ENCODE measurements at regions not wholly inside any gene's neighbourhood (a gene's known extent, or its start where the extent isn't known, plus 50 kb on each side); places are given as distances from the start of the nearest gene placed in this dataset.
A peak's percentile ranks its signal among the peaks of the same experiment; 100 is the strongest.

- H3K4me3 ChIP-seq = no peak overlapping the region
- ATAC-seq = no peak
- H2AFZ ChIP-seq = peak overlapping the region; percentile 57; the same call in 1 of the 2 replicates
- no peak for DNase-seq (ENCODE audit: low spot score)
- Mint-ChIP-seq H3K4me3 (no peak overlapping the region), H3K27me3 (ENCODE audit: insufficient read depth, low read depth, poor library complexity) (peaks cover 4% of the 10 kb centered on the region), H3K9me3 (no peaks in the 10 kb centered on the region; the same call in 2 of the 3 replicates), H3K4me1 (peaks cover 9% of the 10 kb centered on the region; the same call in 2 of the 3 replicates), H3K27ac (peak overlapping the region; percentile 25), H3K36me3 (ENCODE audit: low read depth) (no peaks in the 10 kb centered on the region)
- no peak for TF ChIP-seq ZNF462 (CRISPR knock-in tag; IDR thresholded peaks at IDR 0.05)
- no peak for TF ChIP-seq CREB1 (CRISPR knock-in tag; IDR thresholded peaks at IDR 0.05; ENCODE audit: low read depth)
- H3K79me2 ChIP-seq (replicated peaks; ENCODE audit: insufficient read depth) = no peaks in the 10 kb centered on the region
- no peaks in the 10 kb centered on the region for H4K20me1 ChIP-seq (replicated peaks; ENCODE audit: insufficient read depth)
- H3F3A ChIP-seq (replicated peaks; ENCODE audit: low read depth) = no peaks in the 10 kb centered on the region
- H3K4me2 ChIP-seq = no peak overlapping the region
- H3K27ac ChIP-seq (ENCODE audit: low read depth) = no peak overlapping the region
- peaks cover 5% of the 10 kb centered on the region; the same call in 1 of the 2 replicates for H3K4me1 ChIP-seq (ENCODE audit: insufficient read depth)
- no peaks in the 10 kb centered on the region for H3K36me3 ChIP-seq (ENCODE audit: insufficient read depth)
- no peaks in the 10 kb centered on the region for H3K27me3 ChIP-seq (ENCODE audit: insufficient read depth)
- no peaks in the 10 kb centered on the region for H3K9me2 ChIP-seq (ENCODE audit: insufficient read depth)
These were observed 68.1 kb upstream of the RBMS1 start for GRCh38 chr2:160561551-160562295.

GRCh38 chr2:160562730-160563129 lies 69.1 kb upstream of the RBMS1 start:
- H3K9me3 Mint-ChIP-seq = no peaks in the 10 kb centered on the region; the same call in 2 of the 3 replicates
- no peaks in the 10 kb centered on the region for H3F3A ChIP-seq (replicated peaks; ENCODE audit: low read depth)
- H3K9me2 ChIP-seq (ENCODE audit: insufficient read depth) = no peaks in the 10 kb centered on the region
- no peaks in the 10 kb centered on the region for H3K36me3 ChIP-seq (ENCODE audit: insufficient read depth)
- peaks cover 9% of the 10 kb centered on the region; the same call in 2 of the 3 replicates for H3K4me1 Mint-ChIP-seq
- H3K27me3 ChIP-seq (ENCODE audit: insufficient read depth) = no peaks in the 10 kb centered on the region
- no peaks in the 10 kb centered on the region for H3K36me3 Mint-ChIP-seq (ENCODE audit: low read depth)
- ATAC-seq (no peak), DNase-seq (ENCODE audit: low spot score) (no peak)
- no peak overlapping the region for H2AFZ ChIP-seq
- no peak overlapping the region for H3K27ac ChIP-seq (ENCODE audit: low read depth)
- peaks cover 4% of the 10 kb centered on the region for H3K27me3 Mint-ChIP-seq (ENCODE audit: insufficient read depth, low read depth, poor library complexity)
- no peak overlapping the region for H3K27ac Mint-ChIP-seq
- no peaks in the 10 kb centered on the region for H4K20me1 ChIP-seq (replicated peaks; ENCODE audit: insufficient read depth)
- no peak overlapping the region for H3K4me2 ChIP-seq
- H3K4me3 Mint-ChIP-seq = no peak overlapping the region
- no peak overlapping the region for H3K4me3 ChIP-seq
- H3K79me2 ChIP-seq (replicated peaks; ENCODE audit: insufficient read depth) = no peaks in the 10 kb centered on the region
- peaks cover 5% of the 10 kb centered on the region; the same call in 1 of the 2 replicates for H3K4me1 ChIP-seq (ENCODE audit: insufficient read depth)
- TF ChIP-seq NANOG (IDR thresholded peaks at IDR 0.05; ENCODE audit: borderline replicate concordance) (no peak), CREB1 (CRISPR knock-in tag; IDR thresholded peaks at IDR 0.05; ENCODE audit: low read depth) (no peak), ZNF331 (CRISPR knock-in tag; IDR thresholded peaks at IDR 0.05; ENCODE audit: low read depth) (no peak), JUNB (IDR thresholded peaks at IDR 0.05; ENCODE audit: unreplicated experiment) (no peak), ETS1 (IDR thresholded peaks at IDR 0.05) (no peak), EZH2 (IDR thresholded peaks at IDR 0.05; ENCODE audit: low read depth, unreplicated experiment) (no peak), ZNF114 (CRISPR knock-in tag; IDR thresholded peaks at IDR 0.05) (no peak), POLR2AphosphoS5 (IDR thresholded peaks at IDR 0.05; ENCODE audit: low read depth) (no peak), STAT1 (IDR thresholded peaks at IDR 0.05; ENCODE audit: unreplicated experiment) (no peak)
- TF ChIP-seq, protein P1, sequence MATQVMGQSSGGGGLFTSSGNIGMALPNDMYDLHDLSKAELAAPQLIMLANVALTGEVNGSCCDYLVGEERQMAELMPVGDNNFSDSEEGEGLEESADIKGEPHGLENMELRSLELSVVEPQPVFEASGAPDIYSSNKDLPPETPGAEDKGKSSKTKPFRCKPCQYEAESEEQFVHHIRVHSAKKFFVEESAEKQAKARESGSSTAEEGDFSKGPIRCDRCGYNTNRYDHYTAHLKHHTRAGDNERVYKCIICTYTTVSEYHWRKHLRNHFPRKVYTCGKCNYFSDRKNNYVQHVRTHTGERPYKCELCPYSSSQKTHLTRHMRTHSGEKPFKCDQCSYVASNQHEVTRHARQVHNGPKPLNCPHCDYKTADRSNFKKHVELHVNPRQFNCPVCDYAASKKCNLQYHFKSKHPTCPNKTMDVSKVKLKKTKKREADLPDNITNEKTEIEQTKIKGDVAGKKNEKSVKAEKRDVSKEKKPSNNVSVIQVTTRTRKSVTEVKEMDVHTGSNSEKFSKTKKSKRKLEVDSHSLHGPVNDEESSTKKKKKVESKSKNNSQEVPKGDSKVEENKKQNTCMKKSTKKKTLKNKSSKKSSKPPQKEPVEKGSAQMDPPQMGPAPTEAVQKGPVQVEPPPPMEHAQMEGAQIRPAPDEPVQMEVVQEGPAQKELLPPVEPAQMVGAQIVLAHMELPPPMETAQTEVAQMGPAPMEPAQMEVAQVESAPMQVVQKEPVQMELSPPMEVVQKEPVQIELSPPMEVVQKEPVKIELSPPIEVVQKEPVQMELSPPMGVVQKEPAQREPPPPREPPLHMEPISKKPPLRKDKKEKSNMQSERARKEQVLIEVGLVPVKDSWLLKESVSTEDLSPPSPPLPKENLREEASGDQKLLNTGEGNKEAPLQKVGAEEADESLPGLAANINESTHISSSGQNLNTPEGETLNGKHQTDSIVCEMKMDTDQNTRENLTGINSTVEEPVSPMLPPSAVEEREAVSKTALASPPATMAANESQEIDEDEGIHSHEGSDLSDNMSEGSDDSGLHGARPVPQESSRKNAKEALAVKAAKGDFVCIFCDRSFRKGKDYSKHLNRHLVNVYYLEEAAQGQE (IDR thresholded peaks at IDR 0.05; ENCODE audit: unreplicated experiment) = no peak
